RWPE1 (cell line): ENCODE measurements at regions not wholly inside any gene's neighbourhood (a gene's known extent, or its start where the extent isn't known, plus 50 kb on each side); places are given as distances from the start of the nearest gene placed in this dataset.

Source experiments
- CTCF ChIA-PET: fragments of 350-600 bp; sonication (Branson Sonifier 250); formaldehyde crosslinking; extraction: SDS; loops from one replicate; lab custom pipeline; 2021; lab: Yijun Ruan, JAX
- POLR2A ChIA-PET: fragments of 400-600 bp; formaldehyde crosslinking; extraction: SDS; loops from one replicate; lab custom pipeline; 2020; ENCODE audit warnings: antibody characterized with exemption; ENCODE audit not compliant: low non-redundant PET; lab: Yijun Ruan, JAX
- DNase-seq: peaks from one replicate; pipeline ENCODE4 v3.0.0; 2012; ENCODE audit warnings: low spot score
- H3K27ac ChIP-seq: fragments of 450-650 bp; 2 replicates; pipeline ENCODE4 v1.5.1; 2017
- TF ChIP-seq, protein P1 (sequence below): fragments of 450-650 bp; conservative IDR thresholded peaks from 2 replicates; pipeline ENCODE4 v1.5.1; 2017; ENCODE audit warnings: low read depth, mild to moderate bottlenecking

- ChIA-PET CTCF (interaction anchor here (0.6 kb wide), 1 partner anchor 1855 kb away, joined by 4 read pairs; no protein-coding TSS in a partner anchor), POLR2A (no interaction called here)
These were observed 469.7 kb upstream of the JAG1 start for GRCh38 chr20:11143481-11143880.

GRCh38 chr20:11144114-11144950 is 470.5 kb upstream of the JAG1 start:
- H3K27ac ChIP-seq = no peak overlapping the region
- POLR2A ChIA-PET = no interaction called here
- TF ChIP-seq, protein P1, sequence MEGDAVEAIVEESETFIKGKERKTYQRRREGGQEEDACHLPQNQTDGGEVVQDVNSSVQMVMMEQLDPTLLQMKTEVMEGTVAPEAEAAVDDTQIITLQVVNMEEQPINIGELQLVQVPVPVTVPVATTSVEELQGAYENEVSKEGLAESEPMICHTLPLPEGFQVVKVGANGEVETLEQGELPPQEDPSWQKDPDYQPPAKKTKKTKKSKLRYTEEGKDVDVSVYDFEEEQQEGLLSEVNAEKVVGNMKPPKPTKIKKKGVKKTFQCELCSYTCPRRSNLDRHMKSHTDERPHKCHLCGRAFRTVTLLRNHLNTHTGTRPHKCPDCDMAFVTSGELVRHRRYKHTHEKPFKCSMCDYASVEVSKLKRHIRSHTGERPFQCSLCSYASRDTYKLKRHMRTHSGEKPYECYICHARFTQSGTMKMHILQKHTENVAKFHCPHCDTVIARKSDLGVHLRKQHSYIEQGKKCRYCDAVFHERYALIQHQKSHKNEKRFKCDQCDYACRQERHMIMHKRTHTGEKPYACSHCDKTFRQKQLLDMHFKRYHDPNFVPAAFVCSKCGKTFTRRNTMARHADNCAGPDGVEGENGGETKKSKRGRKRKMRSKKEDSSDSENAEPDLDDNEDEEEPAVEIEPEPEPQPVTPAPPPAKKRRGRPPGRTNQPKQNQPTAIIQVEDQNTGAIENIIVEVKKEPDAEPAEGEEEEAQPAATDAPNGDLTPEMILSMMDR = no peak
- DNase-seq = peak; percentile 68
- CTCF ChIA-PET = interaction anchor here (0.6 to 0.8 kb wide), 3 partner anchors 11 to 399 kb away, joined by 3 to 5 read pairs (median 4); no protein-coding TSS in a partner anchor

More at GRCh38 chr20:11143481-11143880, 469.7 kb upstream of the JAG1 start:
- no peak for DNase-seq
- TF ChIP-seq, protein P1 = no peak
- no peak overlapping the region for H3K27ac ChIP-seq

DNA sequence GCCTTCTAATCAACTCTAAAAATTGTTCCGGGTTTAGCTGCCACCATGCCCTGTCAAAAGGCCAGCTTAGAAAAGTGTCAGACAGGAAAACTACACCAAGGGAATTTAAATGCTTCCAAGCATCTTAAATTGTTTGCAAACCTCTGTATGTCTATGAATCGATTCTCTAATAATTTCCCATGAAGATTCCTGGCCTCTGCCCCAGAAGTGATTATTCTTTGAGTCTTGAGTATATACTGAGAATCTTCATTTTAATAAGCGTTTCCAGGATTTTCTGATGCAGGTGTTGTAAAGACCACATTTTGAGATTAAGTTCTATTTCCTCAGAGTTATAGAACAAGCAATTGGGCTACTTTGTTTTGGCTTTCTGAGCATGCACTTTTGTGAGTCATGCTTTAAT is 471.8 kb upstream of the JAG1 start:
- POLR2A ChIA-PET = no interaction called here
- TF ChIP-seq, protein P1 = no peak
- CTCF ChIA-PET = no interaction called here
- no peak for DNase-seq
- H3K27ac ChIP-seq = no peak overlapping the region

DNA sequence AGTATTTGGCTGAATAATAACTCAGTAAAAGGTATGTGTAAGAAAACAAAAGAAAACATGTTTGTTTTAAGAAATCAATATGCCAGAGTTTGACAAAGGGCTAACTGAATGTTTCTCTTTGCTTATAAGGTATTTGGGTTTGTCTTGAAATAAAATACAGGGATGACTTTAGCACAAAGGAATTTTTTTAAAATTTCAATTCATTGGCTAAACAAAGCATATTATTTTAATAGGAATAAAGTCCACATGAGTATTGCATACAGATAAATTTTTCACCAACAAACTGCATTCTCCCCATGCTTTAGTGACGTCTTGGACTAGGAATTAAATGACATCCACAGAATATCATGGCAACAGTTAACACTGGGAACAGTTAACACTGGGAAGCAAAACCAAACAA is 480.0 kb upstream of the JAG1 start:
- TF ChIP-seq, protein P1 = no peak

GRCh38 chr20:11155156-11155756 is 481.5 kb upstream of the JAG1 start:
- no peak for DNase-seq
- no peak overlapping the region for H3K27ac ChIP-seq
- TF ChIP-seq, protein P1 = no peak
- ChIA-PET POLR2A (no interaction called here), CTCF (no interaction called here)

More for the DNA sequence above, 480.0 kb upstream of the JAG1 start:
- CTCF ChIA-PET = no interaction called here
- no peak for DNase-seq
- no peak overlapping the region for H3K27ac ChIP-seq
- POLR2A ChIA-PET = no interaction called here

GRCh38 chr20:11156922-11157321 is 483.1 kb upstream of the JAG1 start:
- POLR2A ChIA-PET = no interaction called here
- CTCF ChIA-PET = no interaction called here
- no peak overlapping the region for H3K27ac ChIP-seq
- TF ChIP-seq, protein P1 = no peak
- no peak for DNase-seq
